Stimulated activated effector memory CD8-positive, alpha-beta T cell treated with anti-CD3 and anti-CD28 coated beads, Interleukin-12 subunit alpha, Interleukin-12 subunit beta, amount 100 ng/mL, for 72 hours (primary cell): ENCODE measurements at regions not wholly inside any gene's neighbourhood (a gene's known extent, or its start where the extent isn't known, plus 50 kb on each side); places are given as distances from the start of the nearest gene placed in this dataset.

Experiments used
- ATAC-seq: fragments of 150-1000 bp; cut with Tn5 transposase; 2 replicates; pipeline ENCODE4 v1.10.0; 2021
- DNase-seq, 2 donors: peaks; one replicate each; pipeline ENCODE4 v3.0.0; 2021 to 2022; ENCODE audit warnings: low spot score in 2 of 2
- H3K27ac Mint-ChIP-seq: one replicate; pipeline ENCODE4 v1.8.0; 2022; ENCODE audit warnings: mild to moderate bottlenecking, mixed read lengths
- H3K36me3 Mint-ChIP-seq: one replicate; pipeline ENCODE4 v1.8.0; 2022; ENCODE audit warnings: mild to moderate bottlenecking, mixed read lengths
- H3K4me1 Mint-ChIP-seq: one replicate; pipeline ENCODE4 v1.8.0; 2022; ENCODE audit warnings: mixed read lengths
- H3K4me3 Mint-ChIP-seq: one replicate; pipeline ENCODE4 v1.8.0; 2022; ENCODE audit warnings: mild to moderate bottlenecking, mixed read lengths
- H3K9me3 Mint-ChIP-seq: one replicate; pipeline ENCODE4 v1.8.0; 2022; ENCODE audit warnings: mixed read lengths

- Mint-ChIP-seq H3K9me3 (no peaks in the 10 kb centered on the region), H3K36me3 (no peaks in the 10 kb centered on the region), H3K4me3 (no peak overlapping the region), H3K27ac (no peak overlapping the region), H3K4me1 (no peaks in the 10 kb centered on the region)
- ATAC-seq, result no peak
- DNase-seq, result no peak
These were observed 326.4 kb downstream of the DYSF start for GRCh38 chr2:71779774-71780105.

GRCh38 chr2:71778936-71779773 is 325.8 kb downstream of the DYSF start:
- no peak overlapping the region for H3K4me3 Mint-ChIP-seq
- H3K27ac Mint-ChIP-seq, result no peak overlapping the region
- H3K36me3 Mint-ChIP-seq, result no peaks in the 10 kb centered on the region
- ATAC-seq, result no peak
- H3K4me1 Mint-ChIP-seq, result no peaks in the 10 kb centered on the region
- no peak for DNase-seq
- H3K9me3 Mint-ChIP-seq, result no peaks in the 10 kb centered on the region

GRCh38 chr2:71778514-71778913 is 325.2 kb downstream of the DYSF start:
- peak in 1 of 2 donors; percentile 28 for DNase-seq
- ATAC-seq, result no peak
- no peaks in the 10 kb centered on the region for H3K4me1 Mint-ChIP-seq
- no peak overlapping the region for H3K27ac Mint-ChIP-seq
- H3K36me3 Mint-ChIP-seq, result no peaks in the 10 kb centered on the region
- no peak overlapping the region for H3K4me3 Mint-ChIP-seq
- H3K9me3 Mint-ChIP-seq, result peaks cover 4% of the 10 kb centered on the region

GRCh38 chr2:71777946-71778345 is 324.6 kb downstream of the DYSF start:
- Mint-ChIP-seq H3K36me3 (no peaks in the 10 kb centered on the region), H3K9me3 (peaks cover 4% of the 10 kb centered on the region), H3K27ac (no peak overlapping the region), H3K4me3 (no peak overlapping the region), H3K4me1 (no peaks in the 10 kb centered on the region)
- ATAC-seq, result no peak
- no peak for DNase-seq

GRCh38 chr2:71776227-71776626 is 322.9 kb downstream of the DYSF start:
- Mint-ChIP-seq H3K27ac (no peak overlapping the region), H3K36me3 (no peaks in the 10 kb centered on the region), H3K4me3 (no peak overlapping the region), H3K4me1 (no peaks in the 10 kb centered on the region), H3K9me3 (peaks cover 4% of the 10 kb centered on the region)
- ATAC-seq (no peak), DNase-seq (no peak)

GRCh38 chr2:71773218-71773617 is 319.9 kb downstream of the DYSF start:
- no peaks in the 10 kb centered on the region for H3K36me3 Mint-ChIP-seq
- ATAC-seq (no peak), DNase-seq (no peak)
- H3K4me1 Mint-ChIP-seq, result no peaks in the 10 kb centered on the region
- peaks cover 8% of the 10 kb centered on the region for H3K9me3 Mint-ChIP-seq
- H3K27ac Mint-ChIP-seq, result no peak overlapping the region
- no peak overlapping the region for H3K4me3 Mint-ChIP-seq

GRCh38 chr2:71772510-71773172 is 319.3 kb downstream of the DYSF start:
- no peaks in the 10 kb centered on the region for H3K4me1 Mint-ChIP-seq
- no peak overlapping the region for H3K27ac Mint-ChIP-seq
- no peaks in the 10 kb centered on the region for H3K36me3 Mint-ChIP-seq
- ATAC-seq (no peak), DNase-seq (no peak)
- H3K9me3 Mint-ChIP-seq, result peaks cover 8% of the 10 kb centered on the region
- no peak overlapping the region for H3K4me3 Mint-ChIP-seq

- H3K36me3 Mint-ChIP-seq, result no peaks in the 10 kb centered on the region
- no peak for ATAC-seq
- no peaks in the 10 kb centered on the region for H3K4me1 Mint-ChIP-seq
- H3K27ac Mint-ChIP-seq, result no peak overlapping the region
- DNase-seq, result no peak
- no peak overlapping the region for H3K4me3 Mint-ChIP-seq
- H3K9me3 Mint-ChIP-seq, result peaks cover 4% of the 10 kb centered on the region
These were observed 314.3 kb downstream of the DYSF start for GRCh38 chr2:71767663-71768062.

GRCh38 chr2:71759060-71759459 is 305.7 kb downstream of the DYSF start:
- ATAC-seq, result no peak
- no peak overlapping the region for H3K4me3 Mint-ChIP-seq
- DNase-seq, result no peak
- H3K9me3 Mint-ChIP-seq, result no peaks in the 10 kb centered on the region
- no peaks in the 10 kb centered on the region for H3K36me3 Mint-ChIP-seq
- H3K4me1 Mint-ChIP-seq, result no peaks in the 10 kb centered on the region
- H3K27ac Mint-ChIP-seq, result no peak overlapping the region

- H3K27ac Mint-ChIP-seq, result no peak overlapping the region
- H3K36me3 Mint-ChIP-seq, result no peaks in the 10 kb centered on the region
- H3K4me3 Mint-ChIP-seq, result no peak overlapping the region
- no peaks in the 10 kb centered on the region for H3K4me1 Mint-ChIP-seq
- DNase-seq, result no peak
- ATAC-seq, result no peak
- peaks cover 1% of the 10 kb centered on the region for H3K9me3 Mint-ChIP-seq
These were observed 304.0 kb downstream of the DYSF start for GRCh38 chr2:71757351-71757750.

GRCh38 chr2:71756280-71756906 is 303.0 kb downstream of the DYSF start:
- Mint-ChIP-seq H3K36me3 (no peaks in the 10 kb centered on the region), H3K4me1 (no peaks in the 10 kb centered on the region), H3K4me3 (no peak overlapping the region), H3K9me3 (peaks cover 6% of the 10 kb centered on the region), H3K27ac (no peak overlapping the region)
- no peak for DNase-seq
- ATAC-seq, result no peak

GRCh38 chr2:71751590-71751989 is 298.2 kb downstream of the DYSF start:
- Mint-ChIP-seq H3K36me3 (no peaks in the 10 kb centered on the region), H3K4me1 (no peaks in the 10 kb centered on the region), H3K4me3 (no peak overlapping the region), H3K27ac (no peak overlapping the region), H3K9me3 (peaks cover 6% of the 10 kb centered on the region)
- ATAC-seq (no peak), DNase-seq (no peak)

GRCh38 chr2:71749671-71750101 is 296.3 kb downstream of the DYSF start:
- H3K4me3 Mint-ChIP-seq, result no peak overlapping the region
- no peaks in the 10 kb centered on the region for H3K4me1 Mint-ChIP-seq
- DNase-seq, result no peak
- no peak overlapping the region for H3K27ac Mint-ChIP-seq
- no peaks in the 10 kb centered on the region for H3K36me3 Mint-ChIP-seq
- peaks cover 6% of the 10 kb centered on the region for H3K9me3 Mint-ChIP-seq
- no peak for ATAC-seq

GRCh38 chr2:71748227-71748626 is 294.9 kb downstream of the DYSF start:
- Mint-ChIP-seq H3K4me1 (no peaks in the 10 kb centered on the region), H3K36me3 (no peaks in the 10 kb centered on the region), H3K4me3 (no peak overlapping the region), H3K9me3 (peaks cover 6% of the 10 kb centered on the region), H3K27ac (no peak overlapping the region)
- DNase-seq (no peak), ATAC-seq (no peak)

- peaks cover 6% of the 10 kb centered on the region for H3K9me3 Mint-ChIP-seq
- ATAC-seq, result no peak
- no peaks in the 10 kb centered on the region for H3K36me3 Mint-ChIP-seq
- DNase-seq, result no peak
- no peak overlapping the region for H3K4me3 Mint-ChIP-seq
- no peak overlapping the region for H3K27ac Mint-ChIP-seq
- no peaks in the 10 kb centered on the region for H3K4me1 Mint-ChIP-seq
These were observed 294.2 kb downstream of the DYSF start for GRCh38 chr2:71747559-71747958.

GRCh38 chr2:71746946-71747501 is 293.7 kb downstream of the DYSF start:
- no peak for DNase-seq
- H3K4me3 Mint-ChIP-seq, result no peak overlapping the region
- no peak overlapping the region for H3K27ac Mint-ChIP-seq

More at GRCh38 chr2:71746946-71747501, 293.7 kb downstream of the DYSF start:
- Mint-ChIP-seq H3K4me1 (no peaks in the 10 kb centered on the region), H3K9me3 (peaks cover 3% of the 10 kb centered on the region), H3K36me3 (no peaks in the 10 kb centered on the region)
- no peak for ATAC-seq
